ENCODE measurements at regions not wholly inside any gene's neighbourhood (a gene's known extent, or its start where the extent isn't known, plus 50 kb on each side); places are given as distances from the start of the nearest gene placed in this dataset.

- TF ChIP-seq EZH2phosphoT487 (IDR thresholded peaks at IDR 0.05; ENCODE audit: borderline replicate concordance): no peak
- TF ChIP-seq, protein P1, sequence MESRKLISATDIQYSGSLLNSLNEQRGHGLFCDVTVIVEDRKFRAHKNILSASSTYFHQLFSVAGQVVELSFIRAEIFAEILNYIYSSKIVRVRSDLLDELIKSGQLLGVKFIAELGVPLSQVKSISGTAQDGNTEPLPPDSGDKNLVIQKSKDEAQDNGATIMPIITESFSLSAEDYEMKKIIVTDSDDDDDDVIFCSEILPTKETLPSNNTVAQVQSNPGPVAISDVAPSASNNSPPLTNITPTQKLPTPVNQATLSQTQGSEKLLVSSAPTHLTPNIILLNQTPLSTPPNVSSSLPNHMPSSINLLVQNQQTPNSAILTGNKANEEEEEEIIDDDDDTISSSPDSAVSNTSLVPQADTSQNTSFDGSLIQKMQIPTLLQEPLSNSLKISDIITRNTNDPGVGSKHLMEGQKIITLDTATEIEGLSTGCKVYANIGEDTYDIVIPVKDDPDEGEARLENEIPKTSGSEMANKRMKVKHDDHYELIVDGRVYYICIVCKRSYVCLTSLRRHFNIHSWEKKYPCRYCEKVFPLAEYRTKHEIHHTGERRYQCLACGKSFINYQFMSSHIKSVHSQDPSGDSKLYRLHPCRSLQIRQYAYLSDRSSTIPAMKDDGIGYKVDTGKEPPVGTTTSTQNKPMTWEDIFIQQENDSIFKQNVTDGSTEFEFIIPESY (IDR thresholded peaks at IDR 0.05; ENCODE audit: extremely low read depth, insufficient replicate concordance, low read length): no peak
- TF ChIP-seq TCF7L2 (IDR thresholded peaks at IDR 0.05; ENCODE audit: borderline replicate concordance, extremely low read depth, insufficient read depth, insufficient read length): no peak
- no peak for TF ChIP-seq EGR1 (IDR thresholded peaks at IDR 0.05; ENCODE audit: low read depth)
Observed at GRCh38 chr5:68384936-68385594, 169.5 kb downstream of the PIK3R1 start (continued).

GRCh38 chr5:68385936-68386335 is 170.4 kb downstream of the PIK3R1 start:
- no peaks in the 10 kb centered on the region for H3K9me3 ChIP-seq (ENCODE audit: control insufficient read depth in 1 of 2, insufficient read depth in 1 of 2, low read depth in 1 of 2, low read length in 2 of 2)
- ChIA-PET POLR2A (no interaction called here), CTCF (no interaction called here), RAD21 (ENCODE audit: low non-redundant PET in 1 of 2, low total read pairs in 2 of 2, uncharacterized antibody in 2 of 2, unreplicated experiment in 2 of 2) (no interaction called here)
- ATAC-seq (no peak), DNase-seq (ENCODE audit: low read depth, low spot score) (no peak)
- H2AFZ ChIP-seq (ENCODE audit: low read depth, low read length, poor library complexity, severe bottlenecking): no peak overlapping the region
- no peaks in the 10 kb centered on the region for H3K79me2 ChIP-seq (ENCODE audit: insufficient read depth, low read length)
- H3K27me3 ChIP-seq (ENCODE audit: insufficient read depth, low read length): no peaks in the 10 kb centered on the region
- no peaks in the 10 kb centered on the region for H4K20me1 ChIP-seq (ENCODE audit: insufficient read depth)
- no peaks in the 10 kb centered on the region for H3K9me2 ChIP-seq (ENCODE audit: insufficient read depth)
- no TSS peak for BruUV-seq (replicated peaks)
- H3K9ac ChIP-seq (ENCODE audit: low read length): no peak overlapping the region
- no peak overlapping the region for H3K4me2 ChIP-seq (ENCODE audit: low read length)
- no peaks in the 10 kb centered on the region for H3K36me3 ChIP-seq (ENCODE audit: control insufficient read depth in 1 of 2, insufficient read depth in 2 of 2, low read length in 2 of 2)
- no peak overlapping the region for H3K4me3 ChIP-seq (replicated peaks in 1 of 2; ENCODE audit: low read depth in 1 of 2, low read length in 2 of 2)
- intact Hi-C loops (cut with micrococcal nuclease): no loop called here
- H3K4me1 ChIP-seq (ENCODE audit: control insufficient read depth in 1 of 2, insufficient read depth in 2 of 2, low read length in 2 of 2): no peaks in the 10 kb centered on the region
- H3K27ac ChIP-seq (ENCODE audit: low read depth, low read length): no peak overlapping the region
- no peak for TF ChIP-seq CTCF (IDR thresholded peaks at IDR 0.05 in 2 of 3, conservative IDR thresholded peaks at IDR 0.05 in 1 of 3; ENCODE audit: borderline replicate concordance in 1 of 3, insufficient read depth in 1 of 3, low read depth in 2 of 3, low read length in 2 of 3)
- no peak for TF ChIP-seq JUND (IDR thresholded peaks at IDR 0.05)
- TF ChIP-seq MAX (IDR thresholded peaks at IDR 0.05): no peak
- no peak for TF ChIP-seq ATF3 (IDR thresholded peaks at IDR 0.05)
- TF ChIP-seq SIN3A (IDR thresholded peaks at IDR 0.05; ENCODE audit: low read depth): no peak
- TF ChIP-seq RAD21 (IDR thresholded peaks at IDR 0.05; ENCODE audit: low read depth): no peak
- TF ChIP-seq TCF7L2 (IDR thresholded peaks at IDR 0.05; ENCODE audit: borderline replicate concordance, extremely low read depth, insufficient read depth, insufficient read length): no peak
- TF ChIP-seq POLR2AphosphoS5 (IDR thresholded peaks at IDR 0.05; ENCODE audit: low read depth, low read length): no peak
- TF ChIP-seq, protein P2, sequence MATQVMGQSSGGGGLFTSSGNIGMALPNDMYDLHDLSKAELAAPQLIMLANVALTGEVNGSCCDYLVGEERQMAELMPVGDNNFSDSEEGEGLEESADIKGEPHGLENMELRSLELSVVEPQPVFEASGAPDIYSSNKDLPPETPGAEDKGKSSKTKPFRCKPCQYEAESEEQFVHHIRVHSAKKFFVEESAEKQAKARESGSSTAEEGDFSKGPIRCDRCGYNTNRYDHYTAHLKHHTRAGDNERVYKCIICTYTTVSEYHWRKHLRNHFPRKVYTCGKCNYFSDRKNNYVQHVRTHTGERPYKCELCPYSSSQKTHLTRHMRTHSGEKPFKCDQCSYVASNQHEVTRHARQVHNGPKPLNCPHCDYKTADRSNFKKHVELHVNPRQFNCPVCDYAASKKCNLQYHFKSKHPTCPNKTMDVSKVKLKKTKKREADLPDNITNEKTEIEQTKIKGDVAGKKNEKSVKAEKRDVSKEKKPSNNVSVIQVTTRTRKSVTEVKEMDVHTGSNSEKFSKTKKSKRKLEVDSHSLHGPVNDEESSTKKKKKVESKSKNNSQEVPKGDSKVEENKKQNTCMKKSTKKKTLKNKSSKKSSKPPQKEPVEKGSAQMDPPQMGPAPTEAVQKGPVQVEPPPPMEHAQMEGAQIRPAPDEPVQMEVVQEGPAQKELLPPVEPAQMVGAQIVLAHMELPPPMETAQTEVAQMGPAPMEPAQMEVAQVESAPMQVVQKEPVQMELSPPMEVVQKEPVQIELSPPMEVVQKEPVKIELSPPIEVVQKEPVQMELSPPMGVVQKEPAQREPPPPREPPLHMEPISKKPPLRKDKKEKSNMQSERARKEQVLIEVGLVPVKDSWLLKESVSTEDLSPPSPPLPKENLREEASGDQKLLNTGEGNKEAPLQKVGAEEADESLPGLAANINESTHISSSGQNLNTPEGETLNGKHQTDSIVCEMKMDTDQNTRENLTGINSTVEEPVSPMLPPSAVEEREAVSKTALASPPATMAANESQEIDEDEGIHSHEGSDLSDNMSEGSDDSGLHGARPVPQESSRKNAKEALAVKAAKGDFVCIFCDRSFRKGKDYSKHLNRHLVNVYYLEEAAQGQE (IDR thresholded peaks at IDR 0.05; ENCODE audit: low read depth): no peak
- TF ChIP-seq SRF (IDR thresholded peaks at IDR 0.05; ENCODE audit: low read depth): no peak
- no peak for TF ChIP-seq ELF1 (IDR thresholded peaks at IDR 0.05; ENCODE audit: borderline replicate concordance, low read depth)
- TF ChIP-seq SP1 (IDR thresholded peaks at IDR 0.05; ENCODE audit: low read depth): no peak
- no peak for TF ChIP-seq EGR1 (IDR thresholded peaks at IDR 0.05; ENCODE audit: low read depth)
- TF ChIP-seq CBX3 (IDR thresholded peaks at IDR 0.05; ENCODE audit: low read depth): no peak
- TF ChIP-seq YY1 (IDR thresholded peaks at IDR 0.05; ENCODE audit: extremely low read depth, insufficient replicate concordance, low read depth, low read length): no peak

Data from HCT116 (cell line).